ENCODE measurements at regions not wholly inside any gene's neighbourhood (a gene's known extent, or its start where the extent isn't known, plus 50 kb on each side); places are given as distances from the start of the nearest gene placed in this dataset.

GRCh38 chr2:58917596-58917995, 676.5 kb upstream of the FANCL start:
- DNase-seq, result no peak

- DNase-seq, result no peak
Measured at GRCh38 chr2:58916063-58916462, 674.9 kb upstream of the FANCL start.

GRCh38 chr2:58914733-58915505, 673.8 kb upstream of the FANCL start:
- DNase-seq, result no peak

- DNase-seq, result no peak
Measured at GRCh38 chr2:58913082-58913726, 672.1 kb upstream of the FANCL start.

GRCh38 chr2:58911877-58912276, 670.8 kb upstream of the FANCL start:
- DNase-seq, result no peak

GRCh38 chr2:58908501-58909154, 667.5 kb upstream of the FANCL start:
- DNase-seq, result no peak

- DNase-seq, result no peak
Measured at GRCh38 chr2:58907644-58908043, 666.5 kb upstream of the FANCL start.

GRCh38 chr2:58906081-58906645, 665.0 kb upstream of the FANCL start:
- peak; percentile 23 for DNase-seq

- no peak for DNase-seq
Measured at GRCh38 chr2:58904095-58904494, 663.0 kb upstream of the FANCL start.

GRCh38 chr2:58903427-58903826, 662.3 kb upstream of the FANCL start:
- DNase-seq, result no peak

GRCh38 chr2:58900246-58901027, 659.3 kb upstream of the FANCL start:
- DNase-seq, result no peak

GRCh38 chr2:58899692-58900091, 658.6 kb upstream of the FANCL start:
- DNase-seq, result no peak

GRCh38 chr2:58896638-58897037, 655.5 kb upstream of the FANCL start:
- DNase-seq, result no peak

GRCh38 chr2:58895857-58896256, 654.7 kb upstream of the FANCL start:
- no peak for DNase-seq

- DNase-seq, result no peak
Measured at GRCh38 chr2:58893656-58894351, 652.7 kb upstream of the FANCL start.

- no peak for DNase-seq
Measured at GRCh38 chr2:58891828-58892377, 650.8 kb upstream of the FANCL start.

- DNase-seq, result no peak
Measured at GRCh38 chr2:58890865-58891525, 649.9 kb upstream of the FANCL start.

- no peak for DNase-seq
Measured at GRCh38 chr2:58886009-58886408, 644.9 kb upstream of the FANCL start.

GRCh38 chr2:58879834-58880233, 638.7 kb upstream of the FANCL start:
- no peak for DNase-seq

- DNase-seq, result no peak
Measured at GRCh38 chr2:58878778-58879177, 637.7 kb upstream of the FANCL start.

GRCh38 chr2:58876126-58876525, 635.0 kb upstream of the FANCL start:
- no peak for DNase-seq
